ENCODE measurements at regions not wholly inside any gene's neighbourhood (a gene's known extent, or its start where the extent isn't known, plus 50 kb on each side); places are given as distances from the start of the nearest gene placed in this dataset.

- CTCF ChIA-PET: no interaction called here
- POLR2A ChIA-PET: no interaction called here
- no peak overlapping the region for H3K27ac ChIP-seq (ENCODE audit: low read depth, low read length)
- H3K27me3 ChIP-seq (ENCODE audit: control insufficient read depth, insufficient read depth, low read length): no peaks in the 10 kb centered on the region
- no peak overlapping the region for H3K4me3 ChIP-seq (ENCODE audit: low read depth, low read length)
- no peak for DNase-seq (ENCODE audit: low read depth, low spot score)
- peaks cover 11% of the 10 kb centered on the region for H3K9me3 ChIP-seq (ENCODE audit: control insufficient read depth, insufficient read depth, low read length)
- TF ChIP-seq CTCF (IDR thresholded peaks at IDR 0.05; ENCODE audit: low read depth, low read length): no peak
These were observed 1169.2 kb upstream of the NXPH2 start for GRCh38 chr2:139949242-139949972.

- no peaks in the 10 kb centered on the region for H3K27me3 ChIP-seq (ENCODE audit: control insufficient read depth, insufficient read depth, low read length)
- CTCF ChIA-PET: no interaction called here
- no peak for DNase-seq (ENCODE audit: low read depth, low spot score)
- peaks cover 11% of the 10 kb centered on the region for H3K9me3 ChIP-seq (ENCODE audit: control insufficient read depth, insufficient read depth, low read length)
- no peak for TF ChIP-seq CTCF (IDR thresholded peaks at IDR 0.05; ENCODE audit: low read depth, low read length)
- no peak overlapping the region for H3K27ac ChIP-seq (ENCODE audit: low read depth, low read length)
- H3K4me3 ChIP-seq (ENCODE audit: low read depth, low read length): no peak overlapping the region
- POLR2A ChIA-PET: no interaction called here
These were observed 1166.5 kb upstream of the NXPH2 start for GRCh38 chr2:139946690-139947089.

GRCh38 chr2:139940686-139941085 lies 1160.5 kb upstream of the NXPH2 start:
- no peak for TF ChIP-seq CTCF (IDR thresholded peaks at IDR 0.05; ENCODE audit: low read depth, low read length)
- POLR2A ChIA-PET: no interaction called here

GRCh38 chr2:139925903-139926302 lies 1145.7 kb upstream of the NXPH2 start:
- H3K27me3 ChIP-seq (ENCODE audit: control insufficient read depth, insufficient read depth, low read length): no peaks in the 10 kb centered on the region
- ChIA-PET POLR2A (no interaction called here), CTCF (no interaction called here)
- no peak overlapping the region for H3K27ac ChIP-seq (ENCODE audit: low read depth, low read length)
- H3K4me3 ChIP-seq (ENCODE audit: low read depth, low read length): no peak overlapping the region
- no peak for DNase-seq (ENCODE audit: low read depth, low spot score)
- H3K9me3 ChIP-seq (ENCODE audit: control insufficient read depth, insufficient read depth, low read length): no peaks in the 10 kb centered on the region; the same call in 1 of the 2 replicates
- TF ChIP-seq CTCF (IDR thresholded peaks at IDR 0.05; ENCODE audit: low read depth, low read length): no peak

More at GRCh38 chr2:139940686-139941085, 1160.5 kb upstream of the NXPH2 start:
- Histone ChIP-seq H3K4me3 (ENCODE audit: low read depth, low read length) (no peak overlapping the region), H3K27ac (ENCODE audit: low read depth, low read length) (no peak overlapping the region), H3K9me3 (ENCODE audit: control insufficient read depth, insufficient read depth, low read length) (no peaks in the 10 kb centered on the region; the same call in 1 of the 2 replicates), H3K27me3 (ENCODE audit: control insufficient read depth, insufficient read depth, low read length) (no peaks in the 10 kb centered on the region)
- CTCF ChIA-PET: no interaction called here
- DNase-seq (ENCODE audit: low read depth, low spot score): no peak

GRCh38 chr2:139924070-139924469 lies 1143.9 kb upstream of the NXPH2 start:
- no peak overlapping the region for H3K27ac ChIP-seq (ENCODE audit: low read depth, low read length)
- ChIA-PET POLR2A (no interaction called here), CTCF (no interaction called here)
- no peak for TF ChIP-seq CTCF (IDR thresholded peaks at IDR 0.05; ENCODE audit: low read depth, low read length)
- no peaks in the 10 kb centered on the region for H3K27me3 ChIP-seq (ENCODE audit: control insufficient read depth, insufficient read depth, low read length)
- no peak for DNase-seq (ENCODE audit: low read depth, low spot score)
- H3K4me3 ChIP-seq (ENCODE audit: low read depth, low read length): no peak overlapping the region
- H3K9me3 ChIP-seq (ENCODE audit: control insufficient read depth, insufficient read depth, low read length): no peaks in the 10 kb centered on the region; the same call in 1 of the 2 replicates
